Calu3 (cell line): ENCODE measurements at regions not wholly inside any gene's neighbourhood (a gene's known extent, or its start where the extent isn't known, plus 50 kb on each side); places are given as distances from the start of the nearest gene placed in this dataset.
"Not testable (repeated sequence)": the region's sequence is repeated elsewhere in the genome, so short reads cannot be mapped to it uniquely, and the experiment has no call there.

Source experiments
- BruUV-seq: library from RNA; stranded (reverse); fragments of 400-500 nt; replicated peaks from 2 replicates; lab custom pipeline; 2021; lab: Mats Ljungman, UMichigan
- CTCF ChIA-PET: fragments of 300-600 bp; sonication (Branson Sonifier 250); formaldehyde crosslinking; loops from one replicate; lab custom pipeline; 2022; ENCODE audit warnings: antibody characterized with exemption; lab: Charles Lee
- DNase-seq: peaks from one replicate; pipeline ENCODE4 v3.0.0; 2022
- H3K27ac Mint-ChIP-seq: one replicate; pipeline ENCODE4 v1.8.0; 2022; ENCODE audit warnings: mixed read lengths; ENCODE audit not compliant: unreplicated experiment
- H3K27me3 Mint-ChIP-seq: one replicate; pipeline ENCODE4 v1.8.0; 2022; ENCODE audit warnings: mixed read lengths; ENCODE audit not compliant: unreplicated experiment
- H3K36me3 Mint-ChIP-seq: one replicate; pipeline ENCODE4 v1.8.0; 2022; ENCODE audit warnings: mild to moderate bottlenecking, moderate library complexity, mixed read lengths; ENCODE audit not compliant: insufficient read depth, unreplicated experiment
- H3K4me1 Mint-ChIP-seq: one replicate; pipeline ENCODE4 v1.8.0; 2022; ENCODE audit warnings: mild to moderate bottlenecking, low read depth, mixed read lengths; ENCODE audit not compliant: unreplicated experiment
- H3K4me3 Mint-ChIP-seq: one replicate; pipeline ENCODE4 v1.8.0; 2022; ENCODE audit warnings: mild to moderate bottlenecking, low read depth, moderate library complexity, mixed read lengths; ENCODE audit not compliant: unreplicated experiment
- H3K9me3 Mint-ChIP-seq: one replicate; pipeline ENCODE4 v1.8.0; 2022; ENCODE audit warnings: low read depth, mixed read lengths; ENCODE audit not compliant: unreplicated experiment
- intact Hi-C: fragments of 100-400 bp; cut with micrococcal nuclease; formaldehyde crosslinking; loops from one replicate; pipeline ENCODE4 v1.10.0; 2022; ENCODE audit not compliant: unreplicated experiment
- TF ChIP-seq, protein P1 (sequence below): fragments of 200-600 bp; IDR thresholded peaks from one replicate; pipeline ENCODE4 v1.8.0; 2022; ENCODE audit warnings: antibody characterized with exemption; ENCODE audit not compliant: unreplicated experiment

DNA sequence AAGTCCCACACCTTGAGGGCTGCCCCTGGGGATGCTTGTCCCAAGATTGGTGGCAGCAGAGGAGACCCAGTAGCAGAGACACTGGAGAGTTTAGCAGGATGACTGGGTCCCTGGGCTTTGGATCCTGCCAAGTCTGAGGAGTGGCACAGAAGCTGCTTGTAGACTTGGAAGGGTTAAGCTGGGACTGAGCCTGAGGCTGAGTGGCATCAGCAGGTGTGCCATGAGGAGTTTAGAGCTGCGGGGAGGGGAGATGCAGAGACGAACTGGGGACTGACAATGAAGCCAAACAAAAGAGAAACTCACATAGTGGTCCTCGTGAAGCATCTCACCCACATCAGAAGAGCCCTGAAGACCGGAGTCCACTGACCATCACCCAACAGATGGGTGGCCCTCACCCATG, 329.7 kb upstream of the KLHL29 start:
- no peak overlapping the region for H3K27ac Mint-ChIP-seq
- H3K36me3 Mint-ChIP-seq, result no peaks in the 10 kb centered on the region
- no peak for DNase-seq
- no peak overlapping the region for H3K4me3 Mint-ChIP-seq
- no TSS peak for BruUV-seq
- H3K27me3 Mint-ChIP-seq, result peaks cover 55% of the 10 kb centered on the region
- no peaks in the 10 kb centered on the region for H3K4me1 Mint-ChIP-seq
- TF ChIP-seq, protein P1, sequence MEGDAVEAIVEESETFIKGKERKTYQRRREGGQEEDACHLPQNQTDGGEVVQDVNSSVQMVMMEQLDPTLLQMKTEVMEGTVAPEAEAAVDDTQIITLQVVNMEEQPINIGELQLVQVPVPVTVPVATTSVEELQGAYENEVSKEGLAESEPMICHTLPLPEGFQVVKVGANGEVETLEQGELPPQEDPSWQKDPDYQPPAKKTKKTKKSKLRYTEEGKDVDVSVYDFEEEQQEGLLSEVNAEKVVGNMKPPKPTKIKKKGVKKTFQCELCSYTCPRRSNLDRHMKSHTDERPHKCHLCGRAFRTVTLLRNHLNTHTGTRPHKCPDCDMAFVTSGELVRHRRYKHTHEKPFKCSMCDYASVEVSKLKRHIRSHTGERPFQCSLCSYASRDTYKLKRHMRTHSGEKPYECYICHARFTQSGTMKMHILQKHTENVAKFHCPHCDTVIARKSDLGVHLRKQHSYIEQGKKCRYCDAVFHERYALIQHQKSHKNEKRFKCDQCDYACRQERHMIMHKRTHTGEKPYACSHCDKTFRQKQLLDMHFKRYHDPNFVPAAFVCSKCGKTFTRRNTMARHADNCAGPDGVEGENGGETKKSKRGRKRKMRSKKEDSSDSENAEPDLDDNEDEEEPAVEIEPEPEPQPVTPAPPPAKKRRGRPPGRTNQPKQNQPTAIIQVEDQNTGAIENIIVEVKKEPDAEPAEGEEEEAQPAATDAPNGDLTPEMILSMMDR, result no peak
- H3K9me3 Mint-ChIP-seq, result no peaks in the 10 kb centered on the region
- CTCF ChIA-PET, result no interaction called here
- intact Hi-C loops, result no loop called here

DNA sequence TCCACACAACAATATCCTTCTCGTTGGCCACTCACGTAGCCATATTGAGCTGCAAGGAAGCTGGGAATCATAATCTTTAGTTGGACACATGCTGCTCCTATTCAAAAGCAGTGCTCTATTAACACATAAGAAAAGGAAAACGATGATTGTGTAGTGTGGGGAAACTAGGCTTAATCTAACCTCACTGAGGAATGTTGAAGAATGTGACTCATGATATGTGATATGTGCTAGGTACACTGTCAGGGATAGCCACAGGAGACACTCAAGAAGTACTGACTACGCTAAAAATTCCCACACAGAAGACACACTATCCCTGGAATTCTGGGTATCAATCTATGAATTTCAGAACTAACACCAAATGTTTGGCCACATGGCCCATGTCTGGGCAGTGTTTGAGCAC, 328.1 kb upstream of the KLHL29 start:
- peaks cover 60% of the 10 kb centered on the region for H3K27me3 Mint-ChIP-seq
- H3K4me1 Mint-ChIP-seq, BruUV-seq, H3K27ac Mint-ChIP-seq, H3K4me3 Mint-ChIP-seq, DNase-seq, intact Hi-C loops, H3K9me3 Mint-ChIP-seq, CTCF ChIA-PET, H3K36me3 Mint-ChIP-seq: not testable (repeated sequence)

DNA sequence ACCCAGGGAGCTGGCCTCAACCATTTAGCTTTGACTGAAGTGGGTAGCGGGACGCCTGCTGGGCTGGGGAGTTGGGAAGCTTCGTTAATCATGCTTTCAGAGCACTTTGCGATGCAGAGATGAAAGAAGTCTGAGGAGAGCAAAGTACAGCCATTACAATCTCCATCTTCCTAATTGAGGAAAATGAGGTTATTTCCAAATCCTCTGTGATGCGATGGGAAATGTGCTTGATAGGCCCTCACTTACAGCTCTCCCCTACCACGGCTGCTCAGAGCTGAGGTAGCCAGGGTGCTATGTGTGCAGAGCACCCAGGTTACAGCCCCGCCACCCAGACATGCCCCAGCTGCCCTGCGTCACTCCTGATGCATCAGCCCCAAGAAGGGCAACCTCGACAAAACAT, 326.5 kb upstream of the KLHL29 start:
- intact Hi-C loops, result no loop called here
- H3K4me1 Mint-ChIP-seq, result no peaks in the 10 kb centered on the region
- no TSS peak for BruUV-seq
- no peak overlapping the region for H3K27ac Mint-ChIP-seq
- H3K27me3 Mint-ChIP-seq, result peaks cover 52% of the 10 kb centered on the region
- no peaks in the 10 kb centered on the region for H3K36me3 Mint-ChIP-seq
- CTCF ChIA-PET, result no interaction called here
- TF ChIP-seq, protein P1, result no peak
- no peaks in the 10 kb centered on the region for H3K9me3 Mint-ChIP-seq
- H3K4me3 Mint-ChIP-seq, result no peak overlapping the region
- no peak for DNase-seq

DNA sequence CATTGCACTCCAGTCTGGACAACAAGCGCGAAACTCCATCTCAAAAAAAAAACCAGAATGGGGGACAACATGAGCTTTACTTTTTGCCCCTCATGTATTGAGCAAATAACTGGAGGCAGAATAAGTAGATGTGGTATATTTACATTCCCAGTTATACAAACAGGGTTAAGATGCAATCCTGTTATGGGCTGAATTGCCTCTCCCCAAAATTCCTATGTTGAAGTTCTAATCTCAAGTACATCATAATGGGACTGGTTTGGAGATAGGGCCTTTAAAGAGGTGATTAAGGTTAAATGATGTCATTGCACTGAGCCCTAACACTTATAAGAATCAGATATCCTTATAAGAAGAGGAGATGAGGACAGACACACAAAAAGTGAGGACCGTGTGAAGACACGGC, 319.8 kb upstream of the KLHL29 start:
- intact Hi-C loops, result no loop called here
- H3K27ac Mint-ChIP-seq, result no peak overlapping the region
- CTCF ChIA-PET, result no interaction called here
- H3K4me1 Mint-ChIP-seq, result no peaks in the 10 kb centered on the region
- no peak overlapping the region for H3K4me3 Mint-ChIP-seq
- BruUV-seq, result no TSS peak
- DNase-seq, result no peak
- peaks cover 19% of the 10 kb centered on the region for H3K27me3 Mint-ChIP-seq
- TF ChIP-seq, protein P1, result no peak
- no peaks in the 10 kb centered on the region for H3K36me3 Mint-ChIP-seq
- no peaks in the 10 kb centered on the region for H3K9me3 Mint-ChIP-seq

DNA sequence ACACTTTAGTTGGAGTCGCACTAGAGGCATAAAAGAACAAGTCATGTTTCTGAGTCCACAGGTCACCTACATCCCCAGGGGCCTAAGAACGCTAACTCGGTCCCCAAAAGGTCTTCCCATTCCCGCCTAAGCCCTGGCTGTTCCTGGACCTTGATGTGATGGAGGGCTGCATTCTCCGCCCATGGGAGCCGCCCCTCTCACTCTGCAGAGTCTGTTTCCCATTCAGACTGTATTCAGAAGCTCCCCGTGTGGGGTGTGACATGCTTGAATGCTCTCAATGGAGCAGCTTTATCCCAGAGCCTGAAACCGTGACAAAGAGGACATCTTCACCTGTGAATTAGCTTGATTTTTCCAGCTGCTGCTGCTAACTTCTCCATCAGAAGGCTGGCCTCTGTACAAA, 319.0 kb upstream of the KLHL29 start:
- Mint-ChIP-seq H3K36me3 (no peaks in the 10 kb centered on the region), H3K27me3 (peaks cover 12% of the 10 kb centered on the region), H3K4me3 (no peak overlapping the region), H3K4me1 (no peaks in the 10 kb centered on the region), H3K9me3 (no peaks in the 10 kb centered on the region), H3K27ac (no peak overlapping the region)
- intact Hi-C loops, result no loop called here
- DNase-seq, result no peak
- no TSS peak for BruUV-seq
- TF ChIP-seq, protein P1, result no peak
- CTCF ChIA-PET, result no interaction called here
